Fibroblast of lung (primary cell): ENCODE measurements at regions not wholly inside any gene's neighbourhood (a gene's known extent, or its start where the extent isn't known, plus 50 kb on each side); places are given as distances from the start of the nearest gene placed in this dataset.

ENCODE experiments used
- EZH2 ChIP-seq: IDR thresholded peaks from 2 replicates; pipeline ENCODE4 v1.5.1; 2012; ENCODE audit warnings: low read length, control low read depth, mild to moderate bottlenecking; ENCODE audit errors: missing control alignments
- TF ChIP-seq, protein P1 (sequence below), 2 donors: IDR thresholded peaks in 1 of 2; conservative IDR thresholded peaks in 1 of 2; 1 replicate in 1 of 2; 2 replicates in 1 of 2; pipeline ENCODE4 v1.5.1; 2011 to 2012; ENCODE audit warnings: low read length in 2 of 2, control low read depth in 1 of 2, inconsistent platforms in 1 of 2, low read depth in 1 of 2, mild to moderate bottlenecking in 1 of 2

DNA sequence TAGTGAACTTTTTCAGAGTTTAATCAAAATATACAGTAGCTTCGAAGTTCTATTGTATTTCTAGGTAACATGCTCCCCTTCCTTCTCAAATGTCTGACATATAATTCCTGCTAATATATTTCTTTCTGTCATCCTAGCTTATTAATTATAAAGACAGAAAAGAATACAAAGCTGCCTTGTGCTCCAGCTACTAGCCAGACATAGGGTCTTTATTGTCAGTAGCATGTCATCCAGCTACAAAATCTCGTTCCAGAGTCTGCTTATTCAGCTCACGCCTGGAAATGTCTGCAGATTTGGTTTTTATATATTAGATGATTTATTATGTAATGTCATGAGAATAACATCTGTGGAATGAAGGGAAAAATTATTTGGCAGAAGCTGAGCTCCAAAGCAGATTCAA, 1102.8 kb downstream of the BRINP3 start:
- TF ChIP-seq, protein P1, sequence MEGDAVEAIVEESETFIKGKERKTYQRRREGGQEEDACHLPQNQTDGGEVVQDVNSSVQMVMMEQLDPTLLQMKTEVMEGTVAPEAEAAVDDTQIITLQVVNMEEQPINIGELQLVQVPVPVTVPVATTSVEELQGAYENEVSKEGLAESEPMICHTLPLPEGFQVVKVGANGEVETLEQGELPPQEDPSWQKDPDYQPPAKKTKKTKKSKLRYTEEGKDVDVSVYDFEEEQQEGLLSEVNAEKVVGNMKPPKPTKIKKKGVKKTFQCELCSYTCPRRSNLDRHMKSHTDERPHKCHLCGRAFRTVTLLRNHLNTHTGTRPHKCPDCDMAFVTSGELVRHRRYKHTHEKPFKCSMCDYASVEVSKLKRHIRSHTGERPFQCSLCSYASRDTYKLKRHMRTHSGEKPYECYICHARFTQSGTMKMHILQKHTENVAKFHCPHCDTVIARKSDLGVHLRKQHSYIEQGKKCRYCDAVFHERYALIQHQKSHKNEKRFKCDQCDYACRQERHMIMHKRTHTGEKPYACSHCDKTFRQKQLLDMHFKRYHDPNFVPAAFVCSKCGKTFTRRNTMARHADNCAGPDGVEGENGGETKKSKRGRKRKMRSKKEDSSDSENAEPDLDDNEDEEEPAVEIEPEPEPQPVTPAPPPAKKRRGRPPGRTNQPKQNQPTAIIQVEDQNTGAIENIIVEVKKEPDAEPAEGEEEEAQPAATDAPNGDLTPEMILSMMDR (conservative IDR thresholded peaks at IDR 0.05 in 1 of 2, IDR thresholded peaks at IDR 0.05 in 1 of 2; ENCODE audit: low read depth in 1 of 2, low read length in 2 of 2) = no peak
- no peak for TF ChIP-seq EZH2
